H1 (cell line): ENCODE measurements at regions not wholly inside any gene's neighbourhood (a gene's known extent, or its start where the extent isn't known, plus 50 kb on each side); places are given as distances from the start of the nearest gene placed in this dataset.

ENCODE experiments used
- CTCF ChIA-PET: fragments of 300-600 bp; sonication (Branson Sonifier 250); formaldehyde crosslinking; loops from one replicate; lab custom pipeline; 2021; ENCODE audit not compliant: partially characterized antibody; lab: Charles Lee
- POLR2A ChIA-PET: fragments of 300-600 bp; sonication (Branson Sonifier 250); formaldehyde crosslinking; loops from one replicate; lab custom pipeline; 2021; ENCODE audit warnings: inconsistent platforms; ENCODE audit not compliant: partially characterized antibody; lab: Charles Lee
- DNase-seq, 2 experiments: peaks; one replicate each; pipeline versions ENCODE4 v3.0.0 to v3.0.0-alpha.2; 2010 to 2022; ENCODE audit warnings: low spot score in 2 of 2, low read depth in 1 of 2, mixed read lengths in 1 of 2
- FAIRE-seq: peaks from 2 replicates; lab custom pipeline; 2011; peaks lifted over from hg19 to GRCh38; lab: Jason Lieb, UNC
- H2AFZ ChIP-seq: 2 replicates; pipeline ENCODE4 v1.8.1; 2012; ENCODE audit warnings: low read length, inconsistent platforms
- H2AK5ac ChIP-seq: 2 replicates; pipeline ENCODE4 v1.6.1; 2013; ENCODE audit warnings: low read depth, low read length
- H2BK120ac ChIP-seq: replicated peaks from 2 replicates; pipeline ENCODE3; 2013; ENCODE audit warnings: low read depth, low read length, inconsistent platforms
- H2BK12ac ChIP-seq: 2 replicates; pipeline ENCODE4 v1.6.1; 2013; ENCODE audit warnings: low read depth, low read length
- H2BK15ac ChIP-seq: 2 replicates; pipeline ENCODE4 v1.6.1; 2013; ENCODE audit warnings: low read length
- H2BK20ac ChIP-seq: 2 replicates; pipeline ENCODE4 v1.6.1; 2013; ENCODE audit warnings: low read length
- H2BK5ac ChIP-seq: 2 replicates; pipeline ENCODE4 v1.6.1; 2013; ENCODE audit warnings: low read depth, low read length
- H3K14ac ChIP-seq: 2 replicates; pipeline ENCODE4 v1.6.1; 2013; ENCODE audit warnings: inconsistent platforms; ENCODE audit not compliant: insufficient read length
- H3K18ac ChIP-seq: 2 replicates; pipeline ENCODE4 v1.6.1; 2013; ENCODE audit warnings: low read length; ENCODE audit errors: extremely low read depth
- H3K23ac ChIP-seq: 2 replicates; pipeline ENCODE4 v1.6.1; 2013; ENCODE audit warnings: inconsistent platforms; ENCODE audit not compliant: insufficient read length
- H3K23me2 ChIP-seq: 2 replicates; pipeline ENCODE4 v1.6.1; 2013; ENCODE audit warnings: low read depth, low read length
- H3K27ac ChIP-seq: 2 replicates; pipeline ENCODE4 v1.6.1; 2011; ENCODE audit warnings: low read depth, low read length, inconsistent platforms
- H3K27me3 ChIP-seq, 4 experiments: replicated peaks in 1 of 4; 1 replicate in 1 of 4; 2 replicates in 3 of 4; pipeline versions ENCODE4 v1.6.1 to v1.8.1; 2011 to 2013; ENCODE audit warnings: low read length in 3 of 4, mild to moderate bottlenecking in 3 of 4, inconsistent platforms in 2 of 4, mixed read lengths in 2 of 4, moderate library complexity in 1 of 4; ENCODE audit not compliant: control insufficient read depth in 3 of 4, insufficient read depth in 3 of 4; ENCODE audit errors: extremely low read depth in 1 of 4
- H3K36me3 ChIP-seq, 4 experiments: 2 replicates each; pipeline versions ENCODE4 v1.6.1 to v1.8.1; 2011 to 2013; ENCODE audit warnings: mild to moderate bottlenecking in 4 of 4, low read length in 3 of 4, moderate library complexity in 2 of 4, control low read depth in 1 of 4, inconsistent platforms in 1 of 4; ENCODE audit not compliant: insufficient read depth in 4 of 4, control insufficient read depth in 2 of 4
- H3K4ac ChIP-seq: replicated peaks from 2 replicates; pipeline ENCODE3; 2013; ENCODE audit warnings: low read length, low read depth, mixed read lengths, inconsistent platforms; ENCODE audit not compliant: insufficient read length
- H3K4me1 ChIP-seq, 4 experiments: replicated peaks in 1 of 4; 1 replicate in 1 of 4; 2 replicates in 3 of 4; pipeline versions ENCODE4 v1.6.1 to v1.8.1; 2011 to 2013; ENCODE audit warnings: low read length in 3 of 4, inconsistent platforms in 2 of 4, mixed read lengths in 1 of 4; ENCODE audit not compliant: insufficient read depth in 4 of 4, control insufficient read depth in 3 of 4
- H3K4me2 ChIP-seq, 2 experiments: 2 replicates each; pipeline versions ENCODE4 v1.6.1 to v1.8.1; 2011 to 2013; ENCODE audit warnings: low read depth in 2 of 2, low read length in 2 of 2, control low read depth in 1 of 2, inconsistent platforms in 1 of 2, mild to moderate bottlenecking in 1 of 2; ENCODE audit not compliant: insufficient read depth in 1 of 2
- H3K4me3 ChIP-seq, 4 experiments: fragments of 200-600, 300-600 bp in 1 of 4; sonication (generic), shearing (Covaris generic), sonication (Bioruptor Twin) in 1 of 4; 2 replicates each; pipeline versions ENCODE4 v1.5.1 to v1.8.1; 2011 to 2016; ENCODE audit warnings: low read length in 4 of 4, low read depth in 3 of 4, control low read depth in 2 of 4, inconsistent platforms in 2 of 4, mild to moderate bottlenecking in 2 of 4, mixed read lengths in 1 of 4, moderate library complexity in 1 of 4; ENCODE audit not compliant: insufficient read depth in 2 of 4; ENCODE audit errors: extremely low read depth in 1 of 4
- H3K56ac ChIP-seq: replicated peaks from 2 replicates; pipeline ENCODE3; 2013; ENCODE audit warnings: low read depth, mild to moderate bottlenecking, mixed read lengths, low read length, inconsistent platforms; ENCODE audit not compliant: insufficient read length
- H3K79me1 ChIP-seq: 2 replicates; pipeline ENCODE4 v1.6.1; 2013; ENCODE audit warnings: low read depth, low read length, control low read depth
- H3K79me2 ChIP-seq, 2 experiments: 2 replicates each; pipeline versions ENCODE4 v1.6.1 to v1.8.1; 2012 to 2013; ENCODE audit warnings: low read length in 2 of 2, mild to moderate bottlenecking in 2 of 2, inconsistent platforms in 1 of 2; ENCODE audit not compliant: insufficient read depth in 2 of 2, control insufficient read depth in 1 of 2
- H3K9ac ChIP-seq, 4 experiments: replicated peaks in 1 of 4; 1 replicate in 1 of 4; 2 replicates in 3 of 4; pipeline versions ENCODE4 v1.6.1 to v1.8.1; 2011 to 2013; ENCODE audit warnings: low read depth in 3 of 4, low read length in 3 of 4, control low read depth in 2 of 4, mild to moderate bottlenecking in 2 of 4, moderate library complexity in 2 of 4, inconsistent platforms in 1 of 4; ENCODE audit errors: extremely low read depth in 1 of 4
- H3K9me3 ChIP-seq, 2 experiments: 2 replicates each; pipeline versions ENCODE4 v1.6.1 to v1.8.1; 2012 to 2013; ENCODE audit warnings: mild to moderate bottlenecking in 2 of 2, moderate library complexity in 2 of 2, control low read depth in 1 of 2, inconsistent platforms in 1 of 2, low read depth in 1 of 2, low read length in 1 of 2, mixed read lengths in 1 of 2; ENCODE audit not compliant: insufficient read depth in 2 of 2
- H4K20me1 ChIP-seq, 2 experiments: replicated peaks in 1 of 2; 2 replicates each; pipeline versions ENCODE3 to v1.8.1; 2011 to 2013; ENCODE audit warnings: inconsistent platforms in 2 of 2, low read length in 2 of 2, mild to moderate bottlenecking in 1 of 2; ENCODE audit not compliant: insufficient read depth in 2 of 2, control insufficient read depth in 1 of 2
- H4K5ac ChIP-seq: 2 replicates; pipeline ENCODE4 v1.6.1; 2013; ENCODE audit warnings: low read length, low read depth, mixed read lengths, inconsistent platforms; ENCODE audit not compliant: insufficient read length
- H4K8ac ChIP-seq: 2 replicates; pipeline ENCODE4 v1.8.0; 2013; ENCODE audit warnings: mild to moderate bottlenecking, moderate library complexity, low read length, inconsistent platforms; ENCODE audit not compliant: insufficient read depth; ENCODE audit errors: extremely low read depth
- H4K91ac ChIP-seq: replicated peaks from 2 replicates; pipeline ENCODE3; 2013; ENCODE audit warnings: low read length, mixed read lengths, inconsistent platforms; ENCODE audit not compliant: insufficient read length
- KDM4A ChIP-seq: IDR thresholded peaks from one replicate; pipeline ENCODE4 v1.7.1; 2012; ENCODE audit warnings: low read depth, mild to moderate bottlenecking, moderate library complexity, low read length, inconsistent platforms; ENCODE audit not compliant: severe bottlenecking
- PHF8 ChIP-seq: fragments of 200-600 bp; sonication (generic); conservative IDR thresholded peaks from 2 replicates; pipeline ENCODE4 v1.7.1; 2012; ENCODE audit warnings: low read depth, mild to moderate bottlenecking, inconsistent platforms, low read length, moderate library complexity
- RBBP5 ChIP-seq: IDR thresholded peaks from 2 replicates; pipeline ENCODE4 v1.7.1; 2012; ENCODE audit warnings: low read depth, mild to moderate bottlenecking, inconsistent platforms, low read length, moderate library complexity, borderline replicate concordance
- RNF2 ChIP-seq: fragments of 200-900, 300-1000 bp; sonication (generic); IDR thresholded peaks from 2 replicates; pipeline ENCODE4 v1.7.1; 2016; ENCODE audit warnings: borderline replicate concordance, low read depth, mild to moderate bottlenecking, antibody characterized with exemption, low read length; ENCODE audit not compliant: poor library complexity, severe bottlenecking; ENCODE audit errors: missing control alignments
- SAP30 ChIP-seq: fragments of 300-600 bp; sonication (generic); IDR thresholded peaks from 2 replicates; pipeline ENCODE4 v1.7.1; 2012; ENCODE audit warnings: low read length, moderate library complexity, mild to moderate bottlenecking, inconsistent platforms; ENCODE audit not compliant: insufficient read depth, insufficient replicate concordance
- SIN3A ChIP-seq, 2 experiments: IDR thresholded peaks in 1 of 2; conservative IDR thresholded peaks in 1 of 2; 2 replicates each; pipeline ENCODE4 v1.6.1; 2011 to 2012; ENCODE audit warnings: low read length in 2 of 2, improper control_type of control experiment in 1 of 2, low read depth in 1 of 2, mild to moderate bottlenecking in 1 of 2
- SP4 ChIP-seq: IDR thresholded peaks from 2 replicates; pipeline ENCODE4 v1.6.1; 2012; ENCODE audit warnings: low read length, inconsistent platforms
- TEAD4 ChIP-seq: IDR thresholded peaks from 2 replicates; pipeline ENCODE4 v1.6.1; 2012; ENCODE audit warnings: low read depth, low read length, inconsistent platforms, mixed read lengths
- ZNF274 ChIP-seq: IDR thresholded peaks from 2 replicates; pipeline ENCODE4 v1.7.0; 2012; ENCODE audit warnings: low read length, borderline replicate concordance; ENCODE audit errors: extremely low read depth
- WGBS, 2 experiments: shearing (Covaris generic) in 1 of 2; methylation state at CpG; one replicate each; pipeline versions ENCODE4 v1.1.6 to v1.1.7; 2013 to 2015; ENCODE audit warnings: low lambda C conversion rate in 2 of 2, mixed read lengths in 2 of 2, inconsistent platforms in 1 of 2, low coverage in 1 of 2, missing lambda C conversion rate in 1 of 2; ENCODE audit not compliant: insufficient replicate concordance in 2 of 2, insufficient coverage in 1 of 2, insufficient read length in 1 of 2; ENCODE audit errors: extremely low coverage in 1 of 2, missing lambda C conversion rate in 1 of 2; 5-methylcytosine and 5-hydroxymethylcytosine counted together
- TF ChIP-seq, protein P1 (sequence below): IDR thresholded peaks from 2 replicates; pipeline ENCODE4 v1.6.1; 2012; ENCODE audit warnings: low read length, inconsistent platforms

DNA sequence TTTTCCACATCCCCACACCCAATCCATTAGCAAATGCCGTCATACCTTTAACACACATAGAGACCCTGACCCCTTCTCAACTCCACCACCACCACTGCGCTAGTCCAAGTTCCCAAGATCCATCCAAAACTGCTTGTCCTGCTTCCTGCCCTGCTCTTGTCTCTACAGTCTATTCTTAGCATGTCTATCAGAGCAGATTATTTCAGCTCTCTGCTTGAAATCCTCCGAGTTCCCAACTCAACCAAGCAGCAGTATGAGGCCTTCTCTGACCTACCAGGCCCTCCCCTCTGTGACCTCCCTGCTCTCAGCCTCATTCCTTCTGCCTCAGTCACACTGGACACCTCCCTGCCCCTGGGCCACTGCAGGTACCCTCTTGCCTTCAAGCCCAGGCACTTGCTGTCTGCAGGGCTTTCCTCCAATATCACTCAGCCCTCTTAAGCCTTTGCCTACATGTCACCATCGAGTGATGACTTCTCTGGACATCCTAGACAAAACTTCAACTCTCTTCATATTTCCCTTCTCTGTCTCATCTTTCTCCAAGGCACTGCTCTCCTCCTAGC, 134.6 kb downstream of the SPATA19 start:
- H2AK5ac ChIP-seq: 0 out of 2 replicates have a peak overlapping the region, but pooled peaks have one; percentile 55
- H3K36me3 ChIP-seq: no peaks in the 10 kb centered on the region
- no peak overlapping the region for H2BK5ac ChIP-seq
- H4K20me1 ChIP-seq: no peaks in the 10 kb centered on the region
- no peak overlapping the region for H3K27ac ChIP-seq
- no peak overlapping the region for H4K5ac ChIP-seq
- FAIRE-seq (no peak), DNase-seq (peak in 1 of 2 experiments; percentile 32)
- H3K9me3 ChIP-seq: no peaks in the 10 kb centered on the region
- H3K4me3 ChIP-seq: no peak overlapping the region
- no peak overlapping the region; the same call in 1 of the 2 replicates for H3K18ac ChIP-seq
- peak overlapping the region; percentile 52; the same call in 1 of the 2 replicates for H2BK12ac ChIP-seq
- no peaks in the 10 kb centered on the region for H3K79me2 ChIP-seq
- H3K4ac ChIP-seq: no peak overlapping the region
- H3K4me1 ChIP-seq: peaks cover 0 to 38% (median 10%) of the 10 kb centered on the region in 4 experiments; a peak in 6 of 7 replicates
- H3K23me2 ChIP-seq: peaks cover 7% of the 10 kb centered on the region; the same call in 1 of the 2 replicates
- peak overlapping the region; percentile 74; the same call in 1 of the 2 replicates for H2BK20ac ChIP-seq
- 96% methylated on average over 4 of the region's 4 CpGs; no CpG with 5 or more reads in 1 of the 2 experiments for WGBS, 2 experiments
- no peak overlapping the region for H2BK120ac ChIP-seq
- ChIA-PET CTCF (interaction anchor here (0.7 to 5.0 kb wide), 7 partner anchors 13 to 641 kb away, joined by 3 to 14 read pairs (median 4); no protein-coding TSS in a partner anchor), POLR2A (no interaction called here)
- H4K91ac ChIP-seq: peak overlapping the region; percentile 21
- H3K23ac ChIP-seq: no peak overlapping the region
- peak overlapping the region; percentile 37; the same call in 1 of the 2 replicates for H2BK15ac ChIP-seq
- no peaks in the 10 kb centered on the region for H3K79me1 ChIP-seq
- no peak overlapping the region for H3K14ac ChIP-seq
- no peak overlapping the region for H4K8ac ChIP-seq
- TF ChIP-seq RNF2 (no peak), SP4 (no peak), ZNF274 (no peak), PHF8 (no peak), SAP30 (no peak), TEAD4 (no peak), SIN3A (conservative IDR thresholded peaks at IDR 0.05 in 1 of 2, IDR thresholded peaks at IDR 0.05 in 1 of 2; ENCODE audit: low read depth in 1 of 2, low read length in 2 of 2) (no peak), RBBP5 (no peak), KDM4A (no peak)
- TF ChIP-seq, protein P1, sequence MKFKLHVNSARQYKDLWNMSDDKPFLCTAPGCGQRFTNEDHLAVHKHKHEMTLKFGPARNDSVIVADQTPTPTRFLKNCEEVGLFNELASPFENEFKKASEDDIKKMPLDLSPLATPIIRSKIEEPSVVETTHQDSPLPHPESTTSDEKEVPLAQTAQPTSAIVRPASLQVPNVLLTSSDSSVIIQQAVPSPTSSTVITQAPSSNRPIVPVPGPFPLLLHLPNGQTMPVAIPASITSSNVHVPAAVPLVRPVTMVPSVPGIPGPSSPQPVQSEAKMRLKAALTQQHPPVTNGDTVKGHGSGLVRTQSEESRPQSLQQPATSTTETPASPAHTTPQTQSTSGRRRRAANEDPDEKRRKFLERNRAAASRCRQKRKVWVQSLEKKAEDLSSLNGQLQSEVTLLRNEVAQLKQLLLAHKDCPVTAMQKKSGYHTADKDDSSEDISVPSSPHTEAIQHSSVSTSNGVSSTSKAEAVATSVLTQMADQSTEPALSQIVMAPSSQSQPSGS: no peak
- H3K27me3 ChIP-seq: peaks cover 0 to 12% (median 2%) of the 10 kb centered on the region in 4 experiments; a peak in 4 of 7 replicates
- no peak overlapping the region for H3K9ac ChIP-seq
- peak overlapping the region in 1 of 2 experiments; percentile 30; a peak in 1 of 4 replicates for H3K4me2 ChIP-seq
- H2AFZ ChIP-seq: no peak overlapping the region
- no peak overlapping the region for H3K56ac ChIP-seq
